HG03460 (cell line): ENCODE measurements at regions not wholly inside any gene's neighbourhood (a gene's known extent, or its start where the extent isn't known, plus 50 kb on each side); places are given as distances from the start of the nearest gene placed in this dataset.
A peak's percentile ranks its signal among the peaks of the same experiment; 100 is the strongest.
"Not testable (repeated sequence)": the region's sequence is repeated elsewhere in the genome, so short reads cannot be mapped to it uniquely, and the experiment has no call there.

Experiments
- ATAC-seq: cut with Tn5 transposase; IDR thresholded peaks from one replicate; pipeline ENCODE4 v1.9.1; 2021; ENCODE audit not compliant: unreplicated experiment

DNA sequence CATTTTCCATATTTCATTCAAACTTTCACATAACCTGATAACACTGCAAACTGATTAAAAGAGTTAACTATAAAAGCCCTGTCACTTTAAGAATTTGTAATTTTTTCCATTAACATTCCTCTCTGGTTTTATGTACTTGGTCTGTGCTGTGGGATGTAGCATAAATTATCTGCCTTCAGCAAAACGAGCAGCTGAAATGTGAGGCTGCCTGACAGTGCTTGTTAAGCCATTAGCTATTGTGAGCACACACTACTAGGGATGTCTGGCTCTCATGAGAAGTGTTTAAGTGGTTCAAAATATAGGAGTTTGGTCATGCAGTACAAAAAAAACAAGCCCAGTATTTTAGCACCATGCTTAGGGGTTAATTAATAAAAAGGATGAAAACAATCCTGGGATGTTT, 63.0 kb downstream of the HOXA1 start:
- no peak for ATAC-seq

DNA sequence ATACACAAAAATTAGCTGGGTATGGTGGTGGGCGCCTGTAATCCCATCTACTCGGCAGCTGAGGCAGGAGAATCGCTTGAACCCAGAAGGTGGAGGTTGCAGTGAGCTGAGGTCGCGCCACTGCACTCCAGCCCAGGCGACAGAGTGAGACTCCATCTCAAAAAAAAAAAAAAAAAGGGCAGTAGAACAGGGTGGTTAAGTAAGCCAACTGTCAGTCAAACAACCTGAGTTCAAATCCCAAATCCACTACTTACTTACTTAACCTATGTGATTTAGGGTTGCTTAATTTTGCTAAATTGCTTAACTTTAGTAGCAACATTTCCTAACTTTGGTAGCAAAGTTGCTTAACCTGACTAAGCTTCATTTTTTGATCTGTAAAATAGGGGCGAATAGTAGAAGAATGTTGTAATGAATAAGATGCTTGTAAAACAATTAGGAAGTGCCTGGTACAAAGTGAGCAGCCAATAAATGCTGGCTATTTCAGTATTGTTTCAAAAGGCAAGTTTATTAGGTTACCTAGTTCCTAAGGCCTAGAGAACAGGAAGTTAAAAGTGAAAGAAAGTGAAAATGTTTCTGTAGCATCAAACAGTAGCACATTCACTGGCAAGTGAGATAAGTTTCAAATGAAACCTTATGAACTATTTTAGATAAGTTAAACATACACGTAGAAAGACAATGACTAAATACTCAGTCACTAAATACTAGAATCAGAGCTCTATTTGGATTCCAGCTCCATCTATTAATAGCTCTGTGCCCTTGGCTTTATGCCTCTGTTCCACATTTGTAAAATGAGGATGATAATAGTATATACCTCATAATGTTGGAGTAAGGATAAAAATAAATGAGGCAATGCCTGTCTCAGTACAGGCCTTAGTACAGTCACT, 64.3 kb downstream of the HOXA1 start:
- peak; percentile 70 for ATAC-seq

DNA sequence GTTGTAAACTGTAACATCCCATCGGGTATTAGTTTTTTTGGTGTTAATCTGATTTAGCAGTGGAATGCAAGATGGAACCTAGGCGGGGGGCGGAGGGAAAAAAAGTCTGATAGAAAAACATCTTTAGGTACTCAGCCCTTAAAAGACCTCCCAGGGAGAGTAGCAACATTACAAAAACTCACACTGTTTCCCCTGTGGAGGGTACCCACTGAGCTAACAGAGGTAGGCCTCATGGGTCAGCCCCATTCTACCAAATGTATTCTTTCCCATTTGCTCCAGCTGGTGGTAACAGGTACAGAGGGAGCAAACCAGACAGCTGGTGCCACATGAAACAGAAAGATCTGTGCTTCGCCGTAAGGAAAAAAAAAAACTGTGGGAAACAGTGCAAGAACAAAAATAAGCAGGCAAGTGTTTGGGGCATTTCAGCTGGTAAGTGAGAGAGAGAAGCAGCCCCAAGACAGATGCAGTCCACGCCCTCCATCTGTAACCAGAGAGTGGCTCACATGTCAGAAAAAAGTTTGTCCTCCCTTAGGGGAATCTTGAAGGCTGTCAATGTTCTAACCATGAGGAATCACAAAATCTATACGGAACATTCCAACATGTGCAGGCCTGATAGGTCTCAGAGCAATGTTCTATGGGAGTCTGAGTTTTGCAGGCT, 65.3 kb downstream of the HOXA1 start:
- no peak for ATAC-seq

DNA sequence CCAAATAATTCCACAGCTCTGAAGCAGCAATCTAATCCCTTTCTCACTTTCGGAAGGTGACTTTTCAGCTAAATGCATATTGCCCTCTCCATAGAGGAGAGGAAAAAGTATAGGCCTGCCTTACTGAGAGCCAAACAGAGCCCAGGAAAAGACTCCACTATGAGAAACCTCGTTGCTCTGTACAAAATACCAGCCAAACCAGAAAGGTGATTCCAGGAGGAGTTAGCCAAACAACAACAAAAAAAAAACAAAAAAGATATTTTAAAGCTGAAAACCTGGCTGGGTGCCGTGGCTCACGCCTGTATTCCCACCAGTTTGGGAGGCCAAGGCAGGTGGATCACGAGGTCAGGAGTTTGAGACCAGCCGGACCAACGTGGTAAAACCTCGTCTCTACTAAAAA, 70.5 kb downstream of the HOXA1 start:
- ATAC-seq: no peak

DNA sequence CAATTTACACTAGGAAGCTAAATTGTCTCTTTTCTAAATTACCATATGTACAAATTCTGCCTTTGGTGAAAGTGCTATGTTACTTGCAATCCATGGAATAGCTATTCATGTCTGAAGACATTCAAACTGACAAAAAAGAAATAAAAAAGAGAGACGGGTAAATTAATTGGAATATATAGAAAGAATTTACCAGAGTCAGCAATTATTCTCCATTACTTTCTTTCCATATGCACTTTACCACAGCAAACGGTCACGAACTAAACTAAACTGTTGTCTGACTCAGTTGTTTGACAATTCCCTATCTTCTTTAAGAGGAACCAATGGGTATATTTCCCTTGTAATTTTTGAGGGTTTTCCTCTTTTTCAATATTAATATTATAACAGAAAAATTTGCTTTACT, 85.7 kb downstream of the HOXA1 start:
- no peak for ATAC-seq

DNA sequence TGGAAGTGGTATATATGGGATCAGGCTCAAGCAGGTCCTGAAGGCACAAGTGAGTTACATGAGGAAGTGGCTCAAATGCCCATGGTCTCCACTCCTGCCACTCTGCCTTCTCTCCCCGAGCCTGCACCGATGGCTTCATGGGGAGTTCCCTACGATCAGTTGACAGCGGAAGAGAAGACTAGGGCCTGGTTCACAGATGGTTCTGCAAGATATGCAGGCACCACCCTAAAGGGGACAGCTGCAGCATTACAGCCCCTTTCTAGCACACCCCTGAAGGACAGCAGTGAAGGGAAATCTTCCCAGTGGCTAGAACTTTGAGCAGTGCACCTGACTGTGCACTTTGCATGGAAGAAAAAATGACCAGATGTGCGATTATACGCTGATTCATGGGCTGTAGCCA, 95.3 kb downstream of the HOXA1 start:
- no peak for ATAC-seq

DNA sequence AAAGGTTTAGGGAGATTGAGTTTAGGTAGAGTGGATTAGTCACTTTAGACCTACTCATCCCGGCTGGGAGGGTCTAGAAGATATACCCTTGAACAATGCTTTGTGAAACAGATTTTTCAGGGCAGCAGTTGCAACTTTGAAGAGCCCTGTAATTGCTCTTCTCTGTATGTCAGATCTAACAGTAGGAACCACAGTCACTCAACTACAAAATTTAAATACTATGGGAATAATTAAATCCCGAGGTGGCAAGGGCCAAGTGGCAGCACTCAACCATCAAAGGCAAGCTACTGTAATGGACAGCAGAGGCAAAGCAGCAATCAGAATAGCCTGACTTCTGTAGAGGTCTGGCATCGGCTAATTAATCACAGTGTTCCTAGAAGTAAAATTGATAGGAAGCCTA, 97.5 kb downstream of the HOXA1 start:
- ATAC-seq: not testable (repeated sequence)

DNA sequence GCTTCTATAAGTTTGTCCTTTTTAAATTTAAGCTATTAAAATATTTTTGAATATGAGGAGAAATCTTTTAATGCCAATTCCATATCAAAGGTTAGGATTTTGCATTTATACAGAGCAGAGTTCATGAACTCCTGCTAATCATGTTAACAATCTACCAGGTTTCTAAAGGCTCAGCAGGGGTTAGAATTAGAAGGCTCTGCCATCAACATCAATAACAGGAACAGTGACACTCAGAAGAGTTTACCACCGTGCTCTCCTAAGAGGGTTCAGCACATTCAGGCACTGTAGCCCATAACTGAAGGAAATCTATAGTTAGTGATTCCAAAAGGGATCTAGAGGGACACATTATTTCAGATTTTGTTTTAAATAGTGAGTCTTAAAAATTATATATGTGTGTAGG, 100.1 kb downstream of the HOXA1 start:
- ATAC-seq: no peak

DNA sequence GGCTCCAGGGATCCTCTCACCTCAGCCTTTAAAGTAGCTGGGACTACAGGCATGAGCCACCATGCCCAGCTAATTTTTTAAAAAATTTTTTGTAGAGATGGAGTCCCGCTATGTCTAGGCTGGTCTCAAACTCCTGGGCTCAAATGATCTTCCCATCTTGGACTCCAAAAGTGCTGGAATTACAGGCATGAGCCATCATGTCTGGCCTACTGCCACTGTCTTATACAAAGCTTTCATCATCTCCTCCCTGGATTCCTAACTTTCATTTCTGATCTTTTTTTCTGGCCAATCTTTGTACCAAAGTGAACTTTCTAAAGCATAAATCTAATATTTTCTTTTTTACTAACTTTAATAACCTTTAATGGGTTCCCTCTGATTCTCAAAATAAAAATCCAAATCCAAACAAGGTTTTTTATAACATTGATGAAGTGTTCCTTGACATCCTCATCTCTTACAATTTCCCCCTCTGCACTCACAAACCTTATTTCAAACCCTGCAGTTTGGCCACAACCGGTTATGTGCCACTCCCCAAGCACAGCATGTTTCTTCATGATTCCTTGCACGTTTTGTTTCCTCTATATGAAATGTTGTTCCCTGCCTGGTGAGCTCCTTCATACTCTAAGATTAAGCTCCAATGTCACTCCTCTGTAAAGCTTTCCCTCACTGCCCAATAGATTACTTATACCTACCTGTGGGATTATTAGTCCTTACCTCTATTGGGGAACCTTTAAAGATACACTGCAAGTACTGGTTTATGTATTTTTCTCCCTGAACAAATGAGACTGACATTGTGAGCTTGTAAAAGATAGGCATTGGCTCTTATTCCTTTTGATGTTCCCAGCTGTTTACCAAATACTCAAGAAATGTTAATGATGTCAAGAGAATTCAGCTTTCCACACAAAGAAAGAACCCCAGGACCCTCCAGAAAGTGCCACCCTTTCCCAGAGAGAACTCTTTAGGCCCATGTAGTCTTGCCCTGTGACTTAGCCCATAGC, 101.7 kb downstream of the HOXA1 start:
- ATAC-seq: no peak

DNA sequence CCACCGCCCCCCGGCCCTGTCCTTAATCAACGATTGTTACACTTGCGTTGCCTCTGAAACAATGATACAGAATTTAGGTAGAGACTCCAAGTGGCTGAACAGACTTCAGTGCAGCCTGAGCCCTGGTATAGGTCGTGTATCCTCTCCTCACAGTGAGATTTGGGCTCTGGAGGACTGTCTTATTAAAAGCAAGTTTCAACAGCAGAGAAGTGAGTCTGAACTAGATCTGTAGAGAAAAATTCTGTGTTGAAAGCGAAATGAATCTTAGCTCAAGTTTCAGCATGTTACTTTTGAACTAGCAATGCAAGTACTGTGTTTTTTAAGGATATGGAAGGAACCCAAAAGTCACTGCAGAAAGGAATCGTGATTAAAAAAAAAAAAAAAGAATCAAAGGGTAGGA, 103.1 kb downstream of the HOXA1 start:
- ATAC-seq: no peak

DNA sequence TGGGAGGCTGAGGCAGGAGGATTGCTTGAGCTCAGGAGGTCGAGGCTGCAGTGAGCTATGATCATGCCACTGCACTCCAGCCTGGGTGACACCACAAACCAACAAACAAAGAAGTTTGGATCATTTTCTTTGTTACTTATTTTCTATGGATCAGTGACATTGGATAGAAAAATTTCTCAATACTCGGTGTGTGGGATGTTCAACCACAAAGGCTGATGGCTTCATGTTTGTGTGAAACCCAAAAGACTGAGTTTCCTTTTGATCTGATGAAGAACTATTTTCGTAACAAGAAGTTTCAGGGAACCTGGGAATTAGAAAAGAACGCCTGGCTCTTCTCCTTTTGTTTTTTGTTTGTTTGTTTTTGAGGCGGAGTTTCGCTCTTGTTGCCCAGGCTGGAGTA, 104.0 kb downstream of the HOXA1 start:
- no peak for ATAC-seq

DNA sequence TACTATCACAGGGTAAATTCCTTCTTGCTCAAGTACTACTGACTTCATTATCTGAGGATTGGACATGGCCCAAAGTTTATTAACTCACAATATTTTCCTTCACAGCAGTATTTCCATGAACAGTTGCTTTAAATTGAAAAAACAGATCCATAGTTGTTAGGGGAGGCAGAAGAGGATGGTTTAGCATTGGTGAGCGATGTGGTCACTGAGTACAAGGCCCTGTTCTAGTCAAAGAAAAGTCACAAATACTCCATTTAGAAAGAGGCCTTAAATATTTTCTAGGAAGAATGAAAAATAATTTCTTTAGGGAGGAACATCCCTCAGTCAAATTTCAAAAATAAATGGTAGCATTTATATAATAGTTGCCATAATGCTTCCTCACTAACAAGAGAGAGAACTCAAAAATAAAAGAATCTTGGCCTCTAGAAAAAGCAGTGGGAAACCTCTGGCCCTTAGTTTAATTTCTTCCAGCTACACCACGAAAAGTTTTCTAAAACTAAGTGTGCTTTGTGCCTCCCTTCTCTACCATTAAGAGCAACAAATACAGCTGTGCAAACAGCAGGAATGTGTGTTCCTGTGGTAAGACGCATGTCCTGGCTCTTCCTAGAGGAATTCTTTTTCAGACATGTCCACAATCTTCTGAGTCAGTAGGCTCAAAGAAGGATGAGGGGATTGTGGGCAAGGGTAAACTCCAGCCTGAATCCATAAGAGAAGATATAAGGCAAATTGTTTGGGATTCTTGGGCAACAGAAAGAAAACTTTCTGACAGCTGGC, 105.7 kb downstream of the HOXA1 start:
- ATAC-seq: no peak

DNA sequence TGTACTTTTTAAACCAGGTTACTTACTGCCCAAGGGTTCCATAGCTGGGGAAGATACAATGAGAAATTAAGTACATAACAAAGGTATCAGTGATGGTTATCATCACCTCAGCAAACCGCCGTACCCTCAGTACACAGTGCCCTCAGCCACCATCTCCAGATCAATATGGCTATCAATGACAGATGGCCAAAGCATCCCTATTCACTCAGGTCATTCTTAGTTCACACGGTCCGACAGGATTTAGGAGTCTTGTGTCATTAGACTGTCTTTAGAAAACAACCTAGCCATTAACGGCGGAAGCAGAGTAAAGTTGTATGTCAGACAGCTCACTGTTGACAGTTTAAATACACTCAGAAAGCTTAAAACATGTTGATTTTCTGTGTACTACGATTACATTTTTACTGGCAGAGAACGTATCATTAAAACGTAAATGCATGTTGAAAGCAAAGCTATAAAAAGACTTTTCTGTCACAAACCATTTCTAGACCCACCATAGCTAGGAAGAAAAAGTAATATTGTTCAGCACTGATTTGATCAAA, 106.9 kb downstream of the HOXA1 start:
- ATAC-seq: no peak

DNA sequence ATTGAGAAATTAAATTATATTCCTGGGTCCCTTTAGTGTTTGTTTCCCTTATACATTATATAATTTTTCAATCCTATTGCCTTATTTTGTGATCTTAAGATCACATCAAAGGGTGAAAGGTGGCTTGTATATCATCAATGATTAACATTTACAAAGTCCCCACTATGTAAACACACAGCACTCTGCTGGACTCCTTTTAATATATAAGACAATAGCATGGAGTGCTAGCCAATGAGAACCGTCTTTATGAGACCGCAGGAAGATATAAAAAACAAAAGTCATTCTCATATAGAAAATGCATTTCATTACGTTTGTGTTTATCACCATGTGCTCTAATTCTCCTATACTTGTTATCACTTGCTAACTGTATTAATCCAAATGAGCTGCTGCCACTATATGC, 108.5 kb downstream of the HOXA1 start:
- ATAC-seq: no peak

DNA sequence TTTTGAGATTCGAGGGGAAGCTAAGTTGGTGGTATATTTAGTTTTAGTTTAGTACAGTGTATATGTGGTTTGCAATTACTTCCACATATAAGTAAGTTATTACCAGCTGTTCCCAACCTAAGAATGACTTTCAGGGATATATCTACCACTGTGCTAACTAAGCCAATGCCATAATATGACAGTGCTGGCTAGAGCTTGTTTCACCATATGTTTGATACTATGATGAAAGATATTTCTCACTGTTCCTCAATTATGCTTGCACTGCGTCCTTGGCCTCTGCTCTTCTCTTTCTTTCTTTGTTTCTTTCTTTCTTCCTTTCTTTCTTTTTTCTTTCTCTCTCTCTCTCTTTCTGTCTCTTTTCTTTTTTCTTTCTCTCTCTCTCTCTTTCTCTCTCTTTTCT, 113.8 kb upstream of the SKAP2 start:
- ATAC-seq: no peak

DNA sequence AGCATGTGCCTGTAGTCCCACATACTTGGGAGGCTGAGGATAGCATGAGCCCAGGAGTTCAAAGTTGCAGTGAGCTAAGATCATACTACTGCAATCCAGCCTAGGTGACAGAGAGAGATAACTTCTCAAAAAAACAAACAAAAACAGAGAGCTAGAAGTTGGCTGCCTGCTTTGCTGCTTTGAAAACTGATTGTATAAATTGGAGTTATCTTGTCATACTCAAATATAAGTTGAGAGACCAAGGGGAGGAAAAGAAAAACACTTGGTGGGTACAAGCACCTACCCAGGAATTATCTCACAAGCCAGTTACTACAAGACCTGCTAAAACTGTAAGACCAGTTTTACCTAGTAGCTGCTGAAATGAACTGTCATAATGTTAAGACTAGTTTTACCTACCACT, 112.5 kb upstream of the SKAP2 start:
- no peak for ATAC-seq

DNA sequence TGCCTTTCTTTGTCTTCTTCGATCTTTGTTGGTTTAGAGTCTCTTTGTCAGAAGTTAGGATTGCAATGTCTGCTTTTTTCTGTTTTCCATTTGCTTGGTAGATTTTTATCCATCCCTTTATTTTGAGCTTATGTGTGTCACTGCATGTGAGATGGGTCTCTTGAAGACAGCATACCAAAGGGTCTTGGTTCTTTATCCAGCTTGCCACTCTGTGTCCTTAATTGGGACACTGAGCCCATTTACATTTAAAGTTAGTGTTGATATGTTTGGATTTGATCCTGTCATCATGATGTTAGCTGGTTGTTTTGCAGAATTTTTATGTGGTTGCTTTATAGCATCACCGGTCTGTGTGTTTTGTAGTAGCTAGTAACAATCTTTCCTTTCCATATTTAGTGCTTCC, 107.5 kb upstream of the SKAP2 start:
- not testable (repeated sequence) for ATAC-seq

DNA sequence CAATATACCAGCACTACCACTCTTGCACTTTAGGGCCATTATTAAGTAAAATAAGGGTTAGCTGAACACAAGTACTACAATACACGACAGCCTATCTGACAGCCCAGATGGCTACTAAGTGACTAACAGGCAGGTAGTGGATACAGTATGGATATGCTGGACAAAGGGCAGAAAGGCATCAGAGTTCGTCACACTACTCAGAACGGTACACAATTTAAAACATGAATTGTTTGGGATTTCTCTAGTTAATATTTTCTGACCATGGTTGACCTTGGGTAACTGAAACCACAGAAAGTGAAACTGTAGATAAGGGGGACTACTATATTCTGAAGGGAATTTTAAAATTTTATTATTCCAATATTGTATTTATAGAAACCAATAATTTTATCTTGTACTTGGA, 101.3 kb upstream of the SKAP2 start:
- ATAC-seq: no peak

DNA sequence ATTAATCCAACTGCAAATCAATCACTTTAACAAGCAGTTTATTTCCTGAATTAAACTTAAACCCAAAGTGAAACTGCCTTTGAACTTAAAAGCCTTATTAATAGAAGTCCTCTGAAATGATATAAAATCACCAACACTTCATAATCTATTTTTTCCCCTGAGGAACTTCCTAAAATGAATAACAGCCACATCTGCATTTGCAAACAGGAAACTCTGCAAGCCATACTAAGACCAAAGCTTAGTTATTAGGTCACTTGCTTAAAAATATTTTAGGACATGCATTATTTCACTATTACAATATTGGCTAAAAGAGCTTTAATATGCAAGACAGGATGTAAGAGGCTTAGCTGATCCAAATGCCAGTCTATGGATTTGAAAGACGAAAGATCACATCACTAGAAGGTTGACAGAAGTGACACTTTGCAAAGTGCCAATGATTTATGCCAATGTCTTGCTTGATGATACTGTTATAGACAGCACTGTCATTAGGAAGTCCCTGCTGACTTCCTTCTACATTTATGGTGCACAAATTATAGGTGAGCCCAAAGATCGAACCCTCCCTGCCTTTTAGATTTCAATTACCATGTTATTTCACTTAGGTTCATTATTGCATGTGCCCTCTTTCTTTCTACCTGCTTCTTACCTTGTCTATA, 99.9 kb upstream of the SKAP2 start:
- no peak for ATAC-seq

DNA sequence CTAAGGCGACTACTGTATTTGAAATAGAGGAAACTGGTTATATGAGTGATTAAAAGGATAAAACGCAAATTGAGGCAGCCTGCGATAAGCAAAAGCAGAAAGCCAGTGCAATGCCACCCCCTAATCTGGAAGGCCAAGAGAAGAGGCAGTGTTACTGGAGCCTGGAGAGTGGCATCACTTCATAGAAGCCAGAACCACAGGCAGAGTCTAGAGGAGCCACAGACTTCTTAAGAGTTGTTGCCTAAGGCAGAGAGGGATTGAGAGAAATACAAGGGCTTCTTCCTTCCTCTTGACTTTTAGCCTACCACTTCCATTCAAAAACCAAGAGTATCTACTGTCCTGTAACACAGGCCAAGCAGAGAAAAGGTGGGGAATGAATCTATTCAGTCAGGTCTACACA, 94.9 kb upstream of the SKAP2 start:
- no peak for ATAC-seq
